Mesenchymal stem cell (in vitro differentiated cells and primary cell): ENCODE measurements at regions not wholly inside any gene's neighbourhood (a gene's known extent, or its start where the extent isn't known, plus 50 kb on each side); places are given as distances from the start of the nearest gene placed in this dataset.

Experiments
- DNase-seq: peaks from one replicate; pipeline ENCODE4 v3.0.0-alpha.2; 2013
- H2AFZ ChIP-seq: one replicate; pipeline ENCODE4 v1.6.1; 2013; ENCODE audit warnings: low read depth, mild to moderate bottlenecking, control low read depth, inconsistent platforms, low read length, moderate library complexity
- H2AK5ac ChIP-seq: 2 replicates; pipeline ENCODE4 v1.6.1; 2013; ENCODE audit warnings: low read length, moderate library complexity, mild to moderate bottlenecking, inconsistent platforms; ENCODE audit not compliant: severe bottlenecking
- H2BK120ac ChIP-seq: one replicate; pipeline ENCODE4 v1.6.1; 2013; ENCODE audit warnings: low read depth, mild to moderate bottlenecking, inconsistent platforms, low read length, moderate library complexity
- H2BK12ac ChIP-seq, 2 experiments: one replicate each; pipeline ENCODE4 v1.6.1; 2013; ENCODE audit warnings: inconsistent platforms in 2 of 2, low read length in 2 of 2, mild to moderate bottlenecking in 2 of 2, moderate library complexity in 2 of 2, control low read depth in 1 of 2
- H2BK15ac ChIP-seq: one replicate; pipeline ENCODE4 v1.6.1; 2013; ENCODE audit warnings: mild to moderate bottlenecking, low read depth, inconsistent platforms; ENCODE audit not compliant: poor library complexity, severe bottlenecking
- H2BK5ac ChIP-seq: 2 replicates; pipeline ENCODE4 v1.6.1; 2013; ENCODE audit warnings: low read depth, mild to moderate bottlenecking, low read length, control low read depth, inconsistent platforms; ENCODE audit not compliant: poor library complexity, severe bottlenecking
- H3K14ac ChIP-seq, 2 experiments: one replicate each; pipeline ENCODE4 v1.6.1; 2013; ENCODE audit warnings: inconsistent platforms in 2 of 2, low read length in 2 of 2, control low read depth in 1 of 2, mild to moderate bottlenecking in 1 of 2, moderate library complexity in 1 of 2
- H3K18ac ChIP-seq, 2 experiments: one replicate each; pipeline ENCODE4 v1.6.1; 2013; ENCODE audit warnings: inconsistent platforms in 2 of 2, low read length in 2 of 2, control low read depth in 1 of 2, low read depth in 1 of 2, mild to moderate bottlenecking in 1 of 2
- H3K23ac ChIP-seq, 2 experiments: one replicate each; pipeline ENCODE4 v1.6.1; 2013; ENCODE audit warnings: inconsistent platforms in 2 of 2, low read length in 2 of 2, mild to moderate bottlenecking in 2 of 2, moderate library complexity in 2 of 2, control low read depth in 1 of 2
- H3K27ac ChIP-seq: 2 replicates; pipeline ENCODE4 v1.5.1; 2013; ENCODE audit warnings: mild to moderate bottlenecking, moderate library complexity, low read length, control low read depth, inconsistent platforms; ENCODE audit not compliant: poor library complexity, severe bottlenecking
- H3K27me3 ChIP-seq, 2 experiments: 2 replicates each; pipeline versions ENCODE4 v1.6.1 to v1.7.0; 2013; ENCODE audit warnings: low read length in 2 of 2, mild to moderate bottlenecking in 2 of 2, moderate library complexity in 2 of 2, control low read depth in 1 of 2, inconsistent platforms in 1 of 2; ENCODE audit not compliant: control insufficient read depth in 1 of 2, insufficient read depth in 1 of 2
- H3K36me3 ChIP-seq, 2 experiments: 2 replicates each; pipeline versions ENCODE4 v1.6.1 to v1.7.0; 2013; ENCODE audit warnings: low read length in 2 of 2, control low read depth in 1 of 2, inconsistent platforms in 1 of 2, low read depth in 1 of 2, mild to moderate bottlenecking in 1 of 2; ENCODE audit not compliant: insufficient read depth in 2 of 2, control insufficient read depth in 1 of 2
- H3K4ac ChIP-seq, 2 experiments: one replicate each; pipeline ENCODE4 v1.6.1; 2013; ENCODE audit warnings: inconsistent platforms in 2 of 2, low read length in 2 of 2, mild to moderate bottlenecking in 2 of 2, moderate library complexity in 2 of 2, control low read depth in 1 of 2, low read depth in 1 of 2
- H3K4me1 ChIP-seq: 2 replicates; pipeline ENCODE4 v1.6.1; 2013; ENCODE audit warnings: low read depth, low read length, control low read depth; ENCODE audit not compliant: control insufficient read depth, insufficient read depth
- H3K4me2 ChIP-seq: 2 replicates; pipeline ENCODE4 v1.6.1; 2013; ENCODE audit warnings: low read length, mild to moderate bottlenecking, inconsistent platforms; ENCODE audit not compliant: poor library complexity, severe bottlenecking
- H3K4me3 ChIP-seq, 2 experiments: 2 replicates each; pipeline versions ENCODE4 v1.5.1 to v1.7.0; 2013; ENCODE audit warnings: low read length in 2 of 2, mild to moderate bottlenecking in 2 of 2, control low read depth in 1 of 2, low read depth in 1 of 2; ENCODE audit not compliant: insufficient read depth in 1 of 2
- H3K79me1 ChIP-seq: replicated peaks from 2 replicates; pipeline ENCODE4 v1.6.1; 2013; ENCODE audit warnings: mild to moderate bottlenecking, control low read depth, low read length, inconsistent platforms; ENCODE audit not compliant: poor library complexity, severe bottlenecking
- H3K9ac ChIP-seq: 2 replicates; pipeline ENCODE4 v1.7.0; 2013; ENCODE audit warnings: mild to moderate bottlenecking, low read length, moderate library complexity
- H3K9me3 ChIP-seq: 2 replicates; pipeline ENCODE4 v1.7.0; 2013; ENCODE audit warnings: mild to moderate bottlenecking, low read length; ENCODE audit not compliant: control insufficient read depth
- H4K8ac ChIP-seq: one replicate; pipeline ENCODE4 v1.6.1; 2013; ENCODE audit warnings: inconsistent platforms, mild to moderate bottlenecking, low read length, moderate library complexity
- H4K91ac ChIP-seq: one replicate; pipeline ENCODE4 v1.6.1; 2013; ENCODE audit warnings: mild to moderate bottlenecking, low read length, inconsistent platforms
- WGBS: methylation state at CpG from one replicate; pipeline ENCODE4 v1.1.7; 2013; ENCODE audit warnings: mixed read lengths; 5-methylcytosine and 5-hydroxymethylcytosine counted together

GRCh38 chr9:26458054-26458453, 434.5 kb downstream of the CAAP1 start:
- Histone ChIP-seq H3K27me3 (no peaks in the 10 kb centered on the region), H3K14ac (no peak overlapping the region), H2BK120ac (no peak overlapping the region), H4K91ac (no peak overlapping the region), H3K23ac (no peak overlapping the region), H2BK15ac (no peak overlapping the region), H3K36me3 (no peaks in the 10 kb centered on the region), H2BK12ac (no peak overlapping the region), H3K79me1 (no peaks in the 10 kb centered on the region), H3K9ac (no peak overlapping the region), H4K8ac (no peak overlapping the region), H3K18ac (no peak overlapping the region), H2AFZ (no peak overlapping the region), H3K27ac (no peak overlapping the region), H3K4me1 (no peaks in the 10 kb centered on the region), H3K4me2 (no peak overlapping the region), H3K4me3 (no peak overlapping the region), H3K9me3 (no peaks in the 10 kb centered on the region), H2AK5ac (no peak overlapping the region), H3K4ac (no peak overlapping the region), H2BK5ac (no peak overlapping the region)
- no peak for DNase-seq

GRCh38 chr9:26457151-26457550, 435.5 kb downstream of the CAAP1 start:
- H2BK5ac ChIP-seq: no peak overlapping the region
- H3K27ac ChIP-seq: no peak overlapping the region
- no peak overlapping the region for H3K9ac ChIP-seq
- H4K8ac ChIP-seq: no peak overlapping the region
- no peaks in the 10 kb centered on the region for H3K36me3 ChIP-seq
- no peak overlapping the region for H3K4me3 ChIP-seq
- WGBS: 68% methylated on average over 3 of the region's 3 CpGs
- H4K91ac ChIP-seq: no peak overlapping the region
- no peak overlapping the region for H2AK5ac ChIP-seq
- no peak overlapping the region for H3K14ac ChIP-seq
- no peak overlapping the region for H2BK12ac ChIP-seq
- no peak overlapping the region for H2BK15ac ChIP-seq
- H2BK120ac ChIP-seq: no peak overlapping the region
- no peaks in the 10 kb centered on the region for H3K27me3 ChIP-seq
- H3K4ac ChIP-seq: no peak overlapping the region
- no peak for DNase-seq
- H3K4me1 ChIP-seq: no peaks in the 10 kb centered on the region
- no peaks in the 10 kb centered on the region for H3K9me3 ChIP-seq
- no peak overlapping the region for H2AFZ ChIP-seq
- H3K79me1 ChIP-seq: no peaks in the 10 kb centered on the region
- H3K23ac ChIP-seq: no peak overlapping the region
- H3K18ac ChIP-seq: no peak overlapping the region
- H3K4me2 ChIP-seq: no peak overlapping the region

GRCh38 chr9:26439061-26439624, 453.5 kb downstream of the CAAP1 start:
- Histone ChIP-seq H2BK120ac (no peak overlapping the region), H3K4me2 (no peak overlapping the region), H3K18ac (no peak overlapping the region), H2BK5ac (no peak overlapping the region), H3K9me3 (no peaks in the 10 kb centered on the region), H4K8ac (no peak overlapping the region), H3K79me1 (no peaks in the 10 kb centered on the region), H3K27me3 (no peaks in the 10 kb centered on the region), H2BK15ac (no peak overlapping the region), H3K4me1 (no peaks in the 10 kb centered on the region), H2BK12ac (no peak overlapping the region), H3K4me3 (no peak overlapping the region), H2AK5ac (no peak overlapping the region), H2AFZ (no peak overlapping the region), H3K4ac (no peak overlapping the region), H3K23ac (no peak overlapping the region), H3K9ac (no peak overlapping the region), H4K91ac (no peak overlapping the region), H3K14ac (no peak overlapping the region), H3K36me3 (no peaks in the 10 kb centered on the region), H3K27ac (no peak overlapping the region)
- WGBS: 81% methylated on average over 3 of the region's 3 CpGs
- no peak for DNase-seq

- H2BK5ac ChIP-seq: no peak overlapping the region
- H3K79me1 ChIP-seq: no peaks in the 10 kb centered on the region
- H3K36me3 ChIP-seq: no peaks in the 10 kb centered on the region
- DNase-seq: no peak
- no peak overlapping the region for H2BK12ac ChIP-seq
- H3K27me3 ChIP-seq: no peaks in the 10 kb centered on the region
- no peak overlapping the region for H4K8ac ChIP-seq
- H2AFZ ChIP-seq: no peak overlapping the region
- no peak overlapping the region for H2BK15ac ChIP-seq
- H3K4me1 ChIP-seq: no peaks in the 10 kb centered on the region
- H2BK120ac ChIP-seq: no peak overlapping the region
- no peaks in the 10 kb centered on the region for H3K9me3 ChIP-seq
- no peak overlapping the region for H3K4me2 ChIP-seq
- no peak overlapping the region for H3K18ac ChIP-seq
- no peak overlapping the region for H3K4ac ChIP-seq
- no CpG with 5 or more reads among the region's 1 CpG for WGBS
- H3K4me3 ChIP-seq: no peak overlapping the region
- H2AK5ac ChIP-seq: no peak overlapping the region
- no peak overlapping the region for H3K27ac ChIP-seq
- no peak overlapping the region for H4K91ac ChIP-seq
- no peak overlapping the region for H3K9ac ChIP-seq
- H3K14ac ChIP-seq: no peak overlapping the region
- H3K23ac ChIP-seq: no peak overlapping the region
Observed at GRCh38 chr9:26437056-26437711, 455.4 kb downstream of the CAAP1 start.
